ENCODE measurements at regions not wholly inside any gene's neighbourhood (a gene's known extent, or its start where the extent isn't known, plus 50 kb on each side); places are given as distances from the start of the nearest gene placed in this dataset.

- no peak for TF ChIP-seq RAD21 (IDR thresholded peaks at IDR 0.05; ENCODE audit: low read depth)
- no peak for TF ChIP-seq EZH2 (IDR thresholded peaks at IDR 0.05)
- no peak for TF ChIP-seq CTCF (IDR thresholded peaks at IDR 0.05 in 2 of 3, conservative IDR thresholded peaks at IDR 0.05 in 1 of 3; ENCODE audit: borderline replicate concordance in 1 of 3, insufficient read depth in 1 of 3, low read depth in 2 of 3, low read length in 2 of 3)
- no peak for TF ChIP-seq POLR2AphosphoS5 (IDR thresholded peaks at IDR 0.05; ENCODE audit: low read depth, low read length)
- no peak for TF ChIP-seq EZH2phosphoT487 (IDR thresholded peaks at IDR 0.05; ENCODE audit: borderline replicate concordance)
- TF ChIP-seq POLR2A (IDR thresholded peaks at IDR 0.05; ENCODE audit: borderline replicate concordance, extremely low read depth, insufficient read depth, insufficient read length), result no peak
- no peak for TF ChIP-seq ATF3 (IDR thresholded peaks at IDR 0.05)
- no peak for TF ChIP-seq REST (IDR thresholded peaks at IDR 0.05; ENCODE audit: low read depth)
- TF ChIP-seq SRF (IDR thresholded peaks at IDR 0.05; ENCODE audit: low read depth), result no peak
These were observed 71.9 kb downstream of the FOXL3 start for GRCh38 chr7:361680-362401.
